Body of pancreas (tissue), 4 donors: ENCODE measurements at regions not wholly inside any gene's neighbourhood (a gene's known extent, or its start where the extent isn't known, plus 50 kb on each side); places are given as distances from the start of the nearest gene placed in this dataset.

ENCODE experiments used
- POLR2A ChIP-seq, 3 donors: fragments of 450-650 bp; IDR thresholded peaks; one replicate each; pipeline ENCODE4 v1.6.1; 2016; ENCODE audit warnings: antibody characterized with exemption in 3 of 3, mild to moderate bottlenecking in 2 of 3
- TF ChIP-seq, protein P1 (sequence below), 7 experiments: fragments of 450-650 bp in 4 of 7; fragments of 200-600 bp in 3 of 7; sonication (generic) in 3 of 7; IDR thresholded peaks; one replicate each; pipeline ENCODE4 v1.5.1; 2016 to 2019; ENCODE audit warnings: antibody characterized with exemption in 7 of 7

GRCh38 chr5:67674159-67674655 is 477.6 kb upstream of the CD180 start:
- TF ChIP-seq, protein P1, sequence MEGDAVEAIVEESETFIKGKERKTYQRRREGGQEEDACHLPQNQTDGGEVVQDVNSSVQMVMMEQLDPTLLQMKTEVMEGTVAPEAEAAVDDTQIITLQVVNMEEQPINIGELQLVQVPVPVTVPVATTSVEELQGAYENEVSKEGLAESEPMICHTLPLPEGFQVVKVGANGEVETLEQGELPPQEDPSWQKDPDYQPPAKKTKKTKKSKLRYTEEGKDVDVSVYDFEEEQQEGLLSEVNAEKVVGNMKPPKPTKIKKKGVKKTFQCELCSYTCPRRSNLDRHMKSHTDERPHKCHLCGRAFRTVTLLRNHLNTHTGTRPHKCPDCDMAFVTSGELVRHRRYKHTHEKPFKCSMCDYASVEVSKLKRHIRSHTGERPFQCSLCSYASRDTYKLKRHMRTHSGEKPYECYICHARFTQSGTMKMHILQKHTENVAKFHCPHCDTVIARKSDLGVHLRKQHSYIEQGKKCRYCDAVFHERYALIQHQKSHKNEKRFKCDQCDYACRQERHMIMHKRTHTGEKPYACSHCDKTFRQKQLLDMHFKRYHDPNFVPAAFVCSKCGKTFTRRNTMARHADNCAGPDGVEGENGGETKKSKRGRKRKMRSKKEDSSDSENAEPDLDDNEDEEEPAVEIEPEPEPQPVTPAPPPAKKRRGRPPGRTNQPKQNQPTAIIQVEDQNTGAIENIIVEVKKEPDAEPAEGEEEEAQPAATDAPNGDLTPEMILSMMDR (IDR thresholded peaks at IDR 0.05), result no peak
- no peak for TF ChIP-seq POLR2A (IDR thresholded peaks at IDR 0.05)
